IMR-90 (cell line): ENCODE measurements at regions not wholly inside any gene's neighbourhood (a gene's known extent, or its start where the extent isn't known, plus 50 kb on each side); places are given as distances from the start of the nearest gene placed in this dataset.

Experiments
- MAZ ChIP-seq: IDR thresholded peaks from 2 replicates; pipeline ENCODE4 v1.6.1; 2012; ENCODE audit warnings: low read depth, mild to moderate bottlenecking, low read length, improper control_type of control experiment, moderate library complexity, borderline replicate concordance
- NFE2L2 ChIP-seq: fragments of 150-350 bp; IDR thresholded peaks from 2 replicates; pipeline ENCODE4 v1.6.1; 2016; ENCODE audit warnings: low read depth, mild to moderate bottlenecking, low read length

GRCh38 chr2:16999347-17000183 lies 333.9 kb upstream of the CYRIA start:
- TF ChIP-seq NFE2L2, result no peak
- no peak for TF ChIP-seq MAZ
